ENCODE measurements at regions not wholly inside any gene's neighbourhood (a gene's known extent, or its start where the extent isn't known, plus 50 kb on each side); places are given as distances from the start of the nearest gene placed in this dataset.
A peak's percentile ranks its signal among the peaks of the same experiment; 100 is the strongest.

DNA sequence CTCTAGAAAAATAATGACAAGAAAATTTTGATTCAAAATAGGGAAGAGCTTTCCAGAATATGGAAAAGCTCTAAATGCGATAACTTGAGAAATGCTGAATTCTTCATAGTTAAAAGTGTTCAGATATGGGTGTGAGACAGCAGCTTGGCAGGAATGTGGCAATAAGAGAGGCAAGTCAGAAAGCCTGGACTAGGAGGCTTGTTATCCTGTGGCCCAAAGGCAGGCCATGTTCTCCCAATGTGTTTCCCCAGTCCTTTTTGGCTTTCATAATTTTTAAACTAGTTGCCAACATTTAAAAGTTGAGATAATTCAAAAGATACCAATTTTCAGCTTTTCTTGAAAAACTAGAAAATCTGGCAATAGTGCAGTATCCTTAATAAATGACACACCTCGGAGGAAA is 366.3 kb upstream of the FANCL start:
- Mint-ChIP-seq H3K27me3 (ENCODE audit: insufficient read depth) (no peaks in the 10 kb centered on the region), H3K9me3 (no peaks in the 10 kb centered on the region), H3K4me1 (peaks cover 16% of the 10 kb centered on the region), H3K4me3 (no peak overlapping the region), H3K36me3 (ENCODE audit: low read depth) (no peaks in the 10 kb centered on the region), H3K27ac (peak overlapping the region; percentile 26)
- 90 to 94% methylated on average over 2 of the region's 2 CpGs for WGBS, 2 experiments (ENCODE audit: insufficient coverage in 1 of 2, insufficient read length in 1 of 2)
- no peaks in the 10 kb centered on the region for H3K36me3 ChIP-seq (ENCODE audit: control insufficient read depth, insufficient read depth, low read length)
- no peak for TF ChIP-seq CTCF (conservative IDR thresholded peaks at IDR 0.05)
- no peaks in the 10 kb centered on the region for H3K27me3 ChIP-seq (ENCODE audit: control insufficient read depth, insufficient read depth, low read length, poor library complexity, severe bottlenecking)
- no peak overlapping the region for H3K27ac ChIP-seq (ENCODE audit: low read depth, low read length)
- H3K9me3 ChIP-seq (ENCODE audit: control insufficient read depth, low read length): no peaks in the 10 kb centered on the region
- no peak overlapping the region for H3K9ac ChIP-seq (ENCODE audit: extremely low read depth, low read length, poor library complexity, severe bottlenecking)
- no peak overlapping the region for H3K4me3 ChIP-seq (ENCODE audit: low read length)
- no peaks in the 10 kb centered on the region for H3K4me1 ChIP-seq (ENCODE audit: control insufficient read depth, insufficient read depth, low read length)
- DNase-seq: no peak

- Mint-ChIP-seq H3K9me3 (no peaks in the 10 kb centered on the region), H3K27ac (peak overlapping the region; percentile 1), H3K36me3 (ENCODE audit: low read depth) (no peaks in the 10 kb centered on the region), H3K4me3 (no peak overlapping the region), H3K27me3 (ENCODE audit: insufficient read depth) (no peaks in the 10 kb centered on the region), H3K4me1 (peaks cover 16% of the 10 kb centered on the region)
- H3K9ac ChIP-seq (ENCODE audit: extremely low read depth, low read length, poor library complexity, severe bottlenecking): no peak overlapping the region
- H3K4me1 ChIP-seq (ENCODE audit: control insufficient read depth, insufficient read depth, low read length): no peaks in the 10 kb centered on the region
- H3K4me3 ChIP-seq (ENCODE audit: low read length): no peak overlapping the region
- H3K27ac ChIP-seq (ENCODE audit: low read depth, low read length): no peak overlapping the region
- no peaks in the 10 kb centered on the region for H3K9me3 ChIP-seq (ENCODE audit: control insufficient read depth, low read length)
- H3K27me3 ChIP-seq (ENCODE audit: control insufficient read depth, insufficient read depth, low read length, poor library complexity, severe bottlenecking): no peaks in the 10 kb centered on the region
- no peak for DNase-seq
- no peak for TF ChIP-seq CTCF (conservative IDR thresholded peaks at IDR 0.05)
- no peaks in the 10 kb centered on the region for H3K36me3 ChIP-seq (ENCODE audit: control insufficient read depth, insufficient read depth, low read length)
These were observed 365.7 kb upstream of the FANCL start for GRCh38 chr2:58606799-58607198.

- H3K27me3 Mint-ChIP-seq (ENCODE audit: insufficient read depth): no peaks in the 10 kb centered on the region
- no peaks in the 10 kb centered on the region for H3K9me3 ChIP-seq (ENCODE audit: control insufficient read depth, low read length)
- H3K4me1 Mint-ChIP-seq: peaks cover 10% of the 10 kb centered on the region
- H3K4me1 ChIP-seq (ENCODE audit: control insufficient read depth, insufficient read depth, low read length): no peaks in the 10 kb centered on the region
- H3K36me3 ChIP-seq (ENCODE audit: control insufficient read depth, insufficient read depth, low read length): no peaks in the 10 kb centered on the region
- 95 to 100% methylated on average over 1 of the region's 1 CpG for WGBS, 2 experiments (ENCODE audit: insufficient coverage in 1 of 2, insufficient read length in 1 of 2)
- H3K9ac ChIP-seq (ENCODE audit: extremely low read depth, low read length, poor library complexity, severe bottlenecking): no peak overlapping the region
- no peak overlapping the region for H3K4me3 Mint-ChIP-seq
- H3K27me3 ChIP-seq (ENCODE audit: control insufficient read depth, insufficient read depth, low read length, poor library complexity, severe bottlenecking): no peaks in the 10 kb centered on the region
- no peak for TF ChIP-seq CTCF (conservative IDR thresholded peaks at IDR 0.05)
- no peak overlapping the region for H3K4me3 ChIP-seq (ENCODE audit: low read length)
- no peak overlapping the region for H3K27ac Mint-ChIP-seq
- no peaks in the 10 kb centered on the region for H3K9me3 Mint-ChIP-seq
- H3K36me3 Mint-ChIP-seq (ENCODE audit: low read depth): no peaks in the 10 kb centered on the region
- no peak for DNase-seq
- no peak overlapping the region for H3K27ac ChIP-seq (ENCODE audit: low read depth, low read length)
These were observed 363.0 kb upstream of the FANCL start for GRCh38 chr2:58604096-58604495.

Measured in endodermal cell (in vitro differentiated cells).